ENCODE measurements at regions not wholly inside any gene's neighbourhood (a gene's known extent, or its start where the extent isn't known, plus 50 kb on each side); places are given as distances from the start of the nearest gene placed in this dataset.

DNA sequence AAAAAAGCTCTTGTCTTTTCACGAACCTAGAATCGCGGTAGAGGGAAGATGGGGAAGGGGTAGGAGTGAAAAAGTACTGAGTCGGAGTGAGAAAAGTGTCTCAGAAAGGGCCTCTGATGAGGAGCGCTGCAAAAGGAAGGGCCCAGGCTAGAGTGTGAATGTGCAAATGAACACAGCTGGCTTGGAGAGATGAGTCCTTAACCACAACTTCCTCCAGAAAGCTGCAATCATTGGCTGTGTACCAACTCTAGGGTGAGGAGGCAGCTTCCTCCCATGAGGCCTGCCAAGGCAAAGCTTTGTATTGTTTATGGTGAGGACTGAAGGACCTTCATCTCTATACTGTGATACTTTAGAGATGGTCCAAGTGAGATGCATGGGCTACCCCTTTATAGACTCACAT is 566.9 kb upstream of the ANO5 start:
- no peaks in the 10 kb centered on the region for H3K9me3 ChIP-seq (ENCODE audit: control insufficient read depth, low read depth, low read length)
- H3K27me3 ChIP-seq (ENCODE audit: control insufficient read depth, insufficient read depth, low read length): no peaks in the 10 kb centered on the region
- H3K4me1 ChIP-seq (ENCODE audit: control insufficient read depth, low read depth, low read length): no peaks in the 10 kb centered on the region
- no peak overlapping the region for H3K9ac ChIP-seq (ENCODE audit: low read length)
- H3K4me3 ChIP-seq (ENCODE audit: low read length): no peak overlapping the region
- no peaks in the 10 kb centered on the region for H3K36me3 ChIP-seq (ENCODE audit: control insufficient read depth, low read depth, low read length)
- H3K27ac ChIP-seq (ENCODE audit: low read length): no peak overlapping the region

GRCh38 chr11:21628641-21629040 is 564.2 kb upstream of the ANO5 start:
- no peaks in the 10 kb centered on the region for H3K27me3 ChIP-seq (ENCODE audit: control insufficient read depth, insufficient read depth, low read length)
- no peaks in the 10 kb centered on the region for H3K4me1 ChIP-seq (ENCODE audit: control insufficient read depth, low read depth, low read length)
- no peaks in the 10 kb centered on the region for H3K9me3 ChIP-seq (ENCODE audit: control insufficient read depth, low read depth, low read length)
- no peak overlapping the region for H3K4me3 ChIP-seq (ENCODE audit: low read length)
- no peak overlapping the region for H3K9ac ChIP-seq (ENCODE audit: low read length)
- no peaks in the 10 kb centered on the region for H3K36me3 ChIP-seq (ENCODE audit: control insufficient read depth, low read depth, low read length)
- no peak overlapping the region for H3K27ac ChIP-seq (ENCODE audit: low read length)

GRCh38 chr11:21630934-21631478 is 561.9 kb upstream of the ANO5 start:
- H3K4me3 ChIP-seq (ENCODE audit: low read length): no peak overlapping the region
- H3K9ac ChIP-seq (ENCODE audit: low read length): no peak overlapping the region
- H3K4me1 ChIP-seq (ENCODE audit: control insufficient read depth, low read depth, low read length): no peaks in the 10 kb centered on the region
- no peaks in the 10 kb centered on the region for H3K27me3 ChIP-seq (ENCODE audit: control insufficient read depth, insufficient read depth, low read length)
- H3K9me3 ChIP-seq (ENCODE audit: control insufficient read depth, low read depth, low read length): no peaks in the 10 kb centered on the region
- H3K36me3 ChIP-seq (ENCODE audit: control insufficient read depth, low read depth, low read length): no peaks in the 10 kb centered on the region
- H3K27ac ChIP-seq (ENCODE audit: low read length): no peak overlapping the region

- Histone ChIP-seq H3K27ac (ENCODE audit: low read length) (no peak overlapping the region), H3K4me1 (ENCODE audit: control insufficient read depth, low read depth, low read length) (no peaks in the 10 kb centered on the region), H3K9ac (ENCODE audit: low read length) (no peak overlapping the region), H3K36me3 (ENCODE audit: control insufficient read depth, low read depth, low read length) (no peaks in the 10 kb centered on the region), H3K27me3 (ENCODE audit: control insufficient read depth, insufficient read depth, low read length) (no peaks in the 10 kb centered on the region), H3K4me3 (ENCODE audit: low read length) (no peak overlapping the region), H3K9me3 (ENCODE audit: control insufficient read depth, low read depth, low read length) (no peaks in the 10 kb centered on the region)
These were observed 560.9 kb upstream of the ANO5 start for GRCh38 chr11:21631991-21632390.

- Histone ChIP-seq H3K4me3 (ENCODE audit: low read length) (no peak overlapping the region), H3K9me3 (ENCODE audit: control insufficient read depth, low read depth, low read length) (no peaks in the 10 kb centered on the region), H3K36me3 (ENCODE audit: control insufficient read depth, low read depth, low read length) (no peaks in the 10 kb centered on the region), H3K4me1 (ENCODE audit: control insufficient read depth, low read depth, low read length) (no peaks in the 10 kb centered on the region), H3K9ac (ENCODE audit: low read length) (no peak overlapping the region), H3K27ac (ENCODE audit: low read length) (no peak overlapping the region), H3K27me3 (ENCODE audit: control insufficient read depth, insufficient read depth, low read length) (no peaks in the 10 kb centered on the region)
These were observed 558.4 kb upstream of the ANO5 start for GRCh38 chr11:21634491-21634890.

DNA sequence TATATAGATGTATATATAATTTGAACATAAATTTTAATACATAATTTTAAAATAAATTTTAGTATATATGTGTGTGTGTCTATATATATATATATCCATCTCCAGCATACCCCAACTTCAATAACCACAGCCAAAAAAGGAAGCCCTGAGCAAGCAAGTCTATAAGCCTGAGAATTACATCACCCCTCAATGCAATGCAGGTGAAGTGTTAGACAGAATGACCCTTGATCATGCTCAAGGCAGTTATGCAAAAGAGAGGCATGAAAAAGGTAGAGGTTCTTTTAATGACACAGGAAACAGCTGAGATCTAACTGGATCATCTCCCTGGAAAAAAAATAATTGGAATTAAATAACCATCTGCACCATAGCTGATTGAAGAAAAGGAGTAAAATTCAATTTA is 557.9 kb upstream of the ANO5 start:
- Histone ChIP-seq H3K9me3 (ENCODE audit: control insufficient read depth, low read depth, low read length) (no peaks in the 10 kb centered on the region), H3K4me3 (ENCODE audit: low read length) (no peak overlapping the region), H3K4me1 (ENCODE audit: control insufficient read depth, low read depth, low read length) (no peaks in the 10 kb centered on the region), H3K9ac (ENCODE audit: low read length) (no peak overlapping the region), H3K27me3 (ENCODE audit: control insufficient read depth, insufficient read depth, low read length) (no peaks in the 10 kb centered on the region), H3K36me3 (ENCODE audit: control insufficient read depth, low read depth, low read length) (no peaks in the 10 kb centered on the region), H3K27ac (ENCODE audit: low read length) (no peak overlapping the region)

DNA sequence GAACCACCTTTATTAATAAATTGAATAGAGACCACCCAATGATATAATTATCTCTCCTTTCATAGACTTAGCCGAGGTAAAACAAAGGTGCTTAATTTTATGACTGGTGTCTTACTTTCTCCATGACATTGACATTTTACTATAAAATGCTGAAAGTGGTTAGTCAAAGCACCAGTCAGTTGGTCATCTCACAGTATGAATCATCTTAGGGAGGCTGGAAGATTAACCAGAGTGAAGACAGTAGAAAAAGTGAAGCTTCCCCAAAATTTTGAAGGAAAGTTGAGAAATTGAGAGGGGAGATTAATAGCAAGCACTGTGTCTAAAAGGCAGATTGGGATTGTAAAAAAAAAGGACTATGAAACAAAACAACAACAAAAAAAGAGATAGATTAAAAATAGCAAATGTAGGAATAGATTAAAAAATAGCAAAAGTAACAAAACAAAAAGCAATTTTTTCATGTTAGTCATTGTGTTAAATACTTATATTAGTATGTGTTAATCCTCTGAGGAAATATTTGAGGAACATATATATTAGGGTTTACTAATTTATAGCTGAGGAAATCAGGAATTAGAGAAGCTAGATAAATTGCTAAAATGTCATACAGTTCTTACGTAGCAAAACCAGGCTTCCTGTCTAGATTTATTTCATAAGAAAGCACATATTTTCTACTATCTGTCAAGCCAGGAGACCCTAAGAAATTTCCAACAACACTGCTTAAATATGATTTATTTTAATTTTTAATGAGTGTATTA is 557.3 kb upstream of the ANO5 start:
- no peak overlapping the region for H3K27ac ChIP-seq (ENCODE audit: low read length)
- no peaks in the 10 kb centered on the region for H3K4me1 ChIP-seq (ENCODE audit: control insufficient read depth, low read depth, low read length)
- no peaks in the 10 kb centered on the region for H3K36me3 ChIP-seq (ENCODE audit: control insufficient read depth, low read depth, low read length)
- H3K4me3 ChIP-seq (ENCODE audit: low read length): no peak overlapping the region
- no peak overlapping the region for H3K9ac ChIP-seq (ENCODE audit: low read length)
- no peaks in the 10 kb centered on the region for H3K27me3 ChIP-seq (ENCODE audit: control insufficient read depth, insufficient read depth, low read length)
- H3K9me3 ChIP-seq (ENCODE audit: control insufficient read depth, low read depth, low read length): no peaks in the 10 kb centered on the region

DNA sequence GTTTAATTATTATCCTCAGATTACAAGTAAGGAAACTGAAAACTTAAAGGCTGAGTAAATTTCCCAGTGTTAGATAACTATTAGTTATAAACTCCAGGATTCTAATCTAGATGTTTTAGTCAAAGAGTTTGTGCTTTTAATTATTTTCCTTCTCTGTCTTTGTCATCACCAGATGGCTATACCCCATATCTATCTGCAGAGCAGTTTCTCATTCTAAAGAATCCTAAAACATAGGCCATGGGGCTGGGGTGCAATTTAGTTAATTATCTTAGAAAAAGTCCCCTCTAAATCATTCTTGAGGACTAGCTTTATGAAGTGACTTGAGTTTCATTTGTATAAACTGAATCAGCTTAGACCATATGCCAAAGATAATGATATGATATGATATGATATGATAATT is 556.3 kb upstream of the ANO5 start:
- Histone ChIP-seq H3K9ac (ENCODE audit: low read length) (no peak overlapping the region), H3K36me3 (ENCODE audit: control insufficient read depth, low read depth, low read length) (no peaks in the 10 kb centered on the region), H3K4me1 (ENCODE audit: control insufficient read depth, low read depth, low read length) (no peaks in the 10 kb centered on the region), H3K4me3 (ENCODE audit: low read length) (no peak overlapping the region), H3K9me3 (ENCODE audit: control insufficient read depth, low read depth, low read length) (no peaks in the 10 kb centered on the region), H3K27me3 (ENCODE audit: control insufficient read depth, insufficient read depth, low read length) (no peaks in the 10 kb centered on the region), H3K27ac (ENCODE audit: low read length) (no peak overlapping the region)

DNA sequence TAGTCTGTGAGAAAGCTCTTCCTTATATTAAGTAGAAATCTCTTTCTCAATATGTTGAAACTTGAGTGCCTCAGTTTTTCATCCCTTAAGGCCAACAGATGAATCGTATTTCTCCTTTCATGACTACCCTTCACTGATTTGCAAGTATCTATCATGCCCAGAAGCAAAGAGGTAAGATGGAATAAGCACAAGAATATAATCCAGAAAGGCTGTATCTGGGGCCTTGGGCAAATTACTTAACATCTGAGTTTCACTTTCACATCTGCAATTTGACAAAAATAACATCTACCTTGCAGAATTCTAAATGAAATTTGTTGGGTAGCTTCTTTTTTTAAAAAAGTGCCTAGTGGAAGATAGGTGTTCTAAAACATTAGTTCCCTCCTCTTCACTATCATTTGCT is 552.4 kb upstream of the ANO5 start:
- no peaks in the 10 kb centered on the region for H3K9me3 ChIP-seq (ENCODE audit: control insufficient read depth, low read depth, low read length)
- H3K27ac ChIP-seq (ENCODE audit: low read length): no peak overlapping the region
- H3K4me3 ChIP-seq (ENCODE audit: low read length): no peak overlapping the region
- no peaks in the 10 kb centered on the region for H3K36me3 ChIP-seq (ENCODE audit: control insufficient read depth, low read depth, low read length)
- no peaks in the 10 kb centered on the region for H3K4me1 ChIP-seq (ENCODE audit: control insufficient read depth, low read depth, low read length)
- H3K9ac ChIP-seq (ENCODE audit: low read length): no peak overlapping the region
- no peaks in the 10 kb centered on the region for H3K27me3 ChIP-seq (ENCODE audit: control insufficient read depth, insufficient read depth, low read length)

GRCh38 chr11:21641869-21642268 is 551.0 kb upstream of the ANO5 start:
- H3K9ac ChIP-seq (ENCODE audit: low read length): no peak overlapping the region
- no peaks in the 10 kb centered on the region for H3K9me3 ChIP-seq (ENCODE audit: control insufficient read depth, low read depth, low read length)
- no peaks in the 10 kb centered on the region for H3K36me3 ChIP-seq (ENCODE audit: control insufficient read depth, low read depth, low read length)
- no peaks in the 10 kb centered on the region for H3K27me3 ChIP-seq (ENCODE audit: control insufficient read depth, insufficient read depth, low read length)
- no peak overlapping the region for H3K4me3 ChIP-seq (ENCODE audit: low read length)
- H3K4me1 ChIP-seq (ENCODE audit: control insufficient read depth, low read depth, low read length): no peaks in the 10 kb centered on the region
- H3K27ac ChIP-seq (ENCODE audit: low read length): no peak overlapping the region

GRCh38 chr11:21646351-21646750 is 546.5 kb upstream of the ANO5 start:
- no peaks in the 10 kb centered on the region for H3K36me3 ChIP-seq (ENCODE audit: control insufficient read depth, low read depth, low read length)
- no peak overlapping the region for H3K9ac ChIP-seq (ENCODE audit: low read length)
- no peaks in the 10 kb centered on the region for H3K4me1 ChIP-seq (ENCODE audit: control insufficient read depth, low read depth, low read length)
- H3K9me3 ChIP-seq (ENCODE audit: control insufficient read depth, low read depth, low read length): no peaks in the 10 kb centered on the region
- no peaks in the 10 kb centered on the region for H3K27me3 ChIP-seq (ENCODE audit: control insufficient read depth, insufficient read depth, low read length)
- no peak overlapping the region for H3K27ac ChIP-seq (ENCODE audit: low read length)
- no peak overlapping the region for H3K4me3 ChIP-seq (ENCODE audit: low read length)

DNA sequence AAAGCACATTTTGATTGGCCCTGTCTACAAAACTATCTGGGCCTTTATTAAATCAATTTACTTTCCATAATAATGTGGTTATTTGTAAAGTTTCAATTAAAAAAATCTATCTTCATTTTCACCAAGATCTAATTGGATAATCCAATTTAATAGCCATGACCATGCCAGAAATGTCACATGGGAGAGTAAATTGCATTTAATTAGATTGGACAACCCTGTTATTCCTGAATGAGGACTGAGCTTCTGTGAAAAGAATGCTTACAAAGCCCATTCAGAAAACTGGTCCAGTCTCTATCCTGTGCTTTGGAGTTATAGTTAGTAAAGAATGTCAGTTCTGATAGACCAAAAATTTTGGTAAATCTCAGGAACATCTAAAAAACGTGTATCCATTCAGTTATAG is 541.9 kb upstream of the ANO5 start:
- no peak overlapping the region for H3K9ac ChIP-seq (ENCODE audit: low read length)
- H3K4me1 ChIP-seq (ENCODE audit: control insufficient read depth, low read depth, low read length): peaks cover 4% of the 10 kb centered on the region
- H3K4me3 ChIP-seq (ENCODE audit: low read length): no peak overlapping the region
- H3K9me3 ChIP-seq (ENCODE audit: control insufficient read depth, low read depth, low read length): no peaks in the 10 kb centered on the region
- H3K27ac ChIP-seq (ENCODE audit: low read length): no peak overlapping the region
- no peaks in the 10 kb centered on the region for H3K36me3 ChIP-seq (ENCODE audit: control insufficient read depth, low read depth, low read length)
- no peaks in the 10 kb centered on the region for H3K27me3 ChIP-seq (ENCODE audit: control insufficient read depth, insufficient read depth, low read length)

All from iPS-18a (cell line).